ENCODE measurements at regions not wholly inside any gene's neighbourhood (a gene's known extent, or its start where the extent isn't known, plus 50 kb on each side); places are given as distances from the start of the nearest gene placed in this dataset.
A peak's percentile ranks its signal among the peaks of the same experiment; 100 is the strongest.

- TF ChIP-seq CTCF (IDR thresholded peaks at IDR 0.05; ENCODE audit: borderline replicate concordance): no peak
- intact Hi-C loops (cut with micrococcal nuclease): no loop called here
These were observed 135.9 kb upstream of the HMCN1 start for GRCh38 chr1:185598332-185598731.

GRCh38 chr1:185595835-185596667 is 138.1 kb upstream of the HMCN1 start:
- intact Hi-C loops (cut with micrococcal nuclease): no loop called here
- DNase-seq: no peak
- H3K4me3 ChIP-seq: no peak overlapping the region
- peaks cover 30% of the 10 kb centered on the region for H3K4me1 ChIP-seq
- H3K27me3 ChIP-seq (ENCODE audit: low read depth): no peaks in the 10 kb centered on the region
- peak; percentile 56 for TF ChIP-seq CTCF (IDR thresholded peaks at IDR 0.05; ENCODE audit: borderline replicate concordance)
- peak overlapping the region; percentile 85 for H3K27ac ChIP-seq (replicated peaks)
- no peaks in the 10 kb centered on the region for H3K9me3 ChIP-seq (replicated peaks)
- H3K36me3 ChIP-seq: no peaks in the 10 kb centered on the region

More at GRCh38 chr1:185598332-185598731, 135.9 kb upstream of the HMCN1 start:
- Histone ChIP-seq H3K36me3 (no peaks in the 10 kb centered on the region), H3K4me3 (no peak overlapping the region), H3K27ac (replicated peaks) (no peak overlapping the region), H3K4me1 (peaks cover 23% of the 10 kb centered on the region), H3K27me3 (ENCODE audit: low read depth) (no peaks in the 10 kb centered on the region), H3K9me3 (replicated peaks) (no peaks in the 10 kb centered on the region)
- DNase-seq: no peak

GRCh38 chr1:185594786-185595410 is 139.3 kb upstream of the HMCN1 start:
- intact Hi-C loops (cut with micrococcal nuclease): no loop called here
- H3K9me3 ChIP-seq (replicated peaks): no peaks in the 10 kb centered on the region
- peak overlapping the region; percentile 85 for H3K27ac ChIP-seq (replicated peaks)
- H3K27me3 ChIP-seq (ENCODE audit: low read depth): no peaks in the 10 kb centered on the region
- H3K4me3 ChIP-seq: no peak overlapping the region
- H3K36me3 ChIP-seq: no peaks in the 10 kb centered on the region
- no peak for DNase-seq
- TF ChIP-seq CTCF (IDR thresholded peaks at IDR 0.05; ENCODE audit: borderline replicate concordance): no peak
- peaks cover 30% of the 10 kb centered on the region for H3K4me1 ChIP-seq

GRCh38 chr1:185593271-185593670 is 140.9 kb upstream of the HMCN1 start:
- Histone ChIP-seq H3K27ac (replicated peaks) (peak overlapping the region; percentile 85), H3K36me3 (no peaks in the 10 kb centered on the region), H3K4me1 (peaks cover 30% of the 10 kb centered on the region), H3K4me3 (no peak overlapping the region), H3K9me3 (replicated peaks) (peaks cover 15% of the 10 kb centered on the region), H3K27me3 (ENCODE audit: low read depth) (no peaks in the 10 kb centered on the region)
- DNase-seq: no peak
- no peak for TF ChIP-seq CTCF (IDR thresholded peaks at IDR 0.05; ENCODE audit: borderline replicate concordance)
- intact Hi-C loops (cut with micrococcal nuclease): no loop called here

- Histone ChIP-seq H3K9me3 (replicated peaks) (peaks cover 41% of the 10 kb centered on the region), H3K27me3 (ENCODE audit: low read depth) (no peaks in the 10 kb centered on the region), H3K27ac (replicated peaks) (no peak overlapping the region), H3K4me1 (no peaks in the 10 kb centered on the region), H3K36me3 (no peaks in the 10 kb centered on the region), H3K4me3 (no peak overlapping the region)
- TF ChIP-seq CTCF (IDR thresholded peaks at IDR 0.05; ENCODE audit: borderline replicate concordance): no peak
- intact Hi-C loops (cut with micrococcal nuclease): loop anchor here (10.0 kb wide), 1 partner anchor 141 kb away; no protein-coding TSS in a partner anchor
- DNase-seq: no peak
These were observed 148.4 kb upstream of the HMCN1 start for GRCh38 chr1:185585770-185586169.
